K562 (cell line): ENCODE measurements at regions not wholly inside any gene's neighbourhood (a gene's known extent, or its start where the extent isn't known, plus 50 kb on each side); places are given as distances from the start of the nearest gene placed in this dataset.

Experiments used
- ATAC-seq: fragments of 200-7000 bp; cut with Tn5 transposase; 3 replicates; pipeline ENCODE4 v1.9.1; 2020; ENCODE audit warnings: moderate library complexity
- BruUV-seq: library from RNA; stranded (reverse); fragments of 400-500 nt; replicated peaks from 2 replicates; lab custom pipeline; 2021; lab: Mats Ljungman, UMichigan
- CTCF ChIA-PET: fragments of 300-600 bp; formaldehyde crosslinking; extraction: SDS; loops from one replicate; lab custom pipeline; 2021; ENCODE audit warnings: low intra/inter-chr PET ratio; lab: Yijun Ruan, JAX
- POLR2A ChIA-PET: fragments of 300-600, 350-650 bp; sonication (Branson Sonifier 250); formaldehyde crosslinking; extraction: SDS; loops from one replicate; lab custom pipeline; 2021; ENCODE audit warnings: antibody characterized with exemption, inconsistent platforms; lab: Yijun Ruan, JAX
- DNase-seq, 4 experiments: peaks; one replicate each; pipeline versions ENCODE4 v3.0.0 to v3.0.0-alpha.2; 2011 to 2018; ENCODE audit warnings: low spot score in 3 of 4, mixed read lengths in 3 of 4; ENCODE audit errors: extremely low read depth in 1 of 4
- FAIRE-seq: peaks from 2 replicates; lab custom pipeline; 2011; peaks lifted over from hg19 to GRCh38; lab: Jason Lieb, UNC
- H2AFZ ChIP-seq: 2 replicates; pipeline ENCODE4 v1.6.0; 2011; ENCODE audit warnings: low read depth, low read length, control low read depth, inconsistent platforms
- H3K27ac ChIP-seq: fragments of 200-600 bp; 3 replicates; pipeline ENCODE4 v1.8.0; 2011; ENCODE audit warnings: low read depth, mild to moderate bottlenecking, control low read depth, inconsistent platforms, low read length, moderate library complexity, mixed read lengths; ENCODE audit errors: extremely low read depth
- H3K27me3 ChIP-seq, 2 experiments: fragments of 300-600 bp in 1 of 2; 2 replicates in 1 of 2; 3 replicates in 1 of 2; pipeline versions ENCODE4 v1.6.0 to v1.8.0; 2011; ENCODE audit warnings: inconsistent platforms in 2 of 2, low read length in 2 of 2, mild to moderate bottlenecking in 1 of 2, mixed read lengths in 1 of 2, moderate library complexity in 1 of 2; ENCODE audit not compliant: control insufficient read depth in 2 of 2, insufficient read depth in 2 of 2
- H3K36me3 ChIP-seq: fragments of 300-600 bp; 3 replicates; pipeline ENCODE4 v1.8.0; 2011; ENCODE audit warnings: mild to moderate bottlenecking, low read length, inconsistent platforms; ENCODE audit not compliant: control insufficient read depth, insufficient read depth
- H3K4me1 ChIP-seq, 2 experiments: fragments of 200-600 bp in 1 of 2; replicated peaks in 1 of 2; 2 replicates in 1 of 2; 3 replicates in 1 of 2; pipeline versions ENCODE4 v1.5.1 to v1.8.0; 2011; ENCODE audit warnings: inconsistent platforms in 2 of 2, low read length in 2 of 2, mild to moderate bottlenecking in 1 of 2, mixed read lengths in 1 of 2, moderate library complexity in 1 of 2; ENCODE audit not compliant: control insufficient read depth in 2 of 2, insufficient read depth in 2 of 2
- H3K4me2 ChIP-seq: 2 replicates; pipeline ENCODE4 v1.6.1; 2011; ENCODE audit warnings: low read length, control low read depth, inconsistent platforms, mixed read lengths; ENCODE audit not compliant: insufficient read depth
- H3K4me3 ChIP-seq: fragments of 200-600 bp; sonication (generic), shearing (Covaris generic); 2 replicates; pipeline ENCODE4 v1.5.1; 2016; ENCODE audit warnings: control low read depth, inconsistent platforms
- H3K79me2 ChIP-seq: fragments of 200-600 bp; 3 replicates; pipeline ENCODE4 v1.8.0; 2011; ENCODE audit warnings: low read length, inconsistent platforms; ENCODE audit not compliant: control insufficient read depth, insufficient read depth
- H3K9ac ChIP-seq, 2 experiments: 2 replicates each; pipeline versions ENCODE4 v1.6.0 to v1.6.1; 2011; ENCODE audit warnings: low read depth in 2 of 2, low read length in 2 of 2, control low read depth in 1 of 2, inconsistent platforms in 1 of 2, mild to moderate bottlenecking in 1 of 2, mixed read lengths in 1 of 2; ENCODE audit not compliant: insufficient read depth in 1 of 2
- H3K9me1 ChIP-seq: one replicate; pipeline ENCODE4 v1.6.0; 2011; ENCODE audit warnings: inconsistent platforms, mild to moderate bottlenecking, low read length, moderate library complexity; ENCODE audit not compliant: control insufficient read depth, insufficient read depth
- H3K9me3 ChIP-seq: replicated peaks from 2 replicates; pipeline ENCODE4 v1.5.1; 2011; ENCODE audit warnings: low read depth, low read length, inconsistent platforms; ENCODE audit not compliant: control insufficient read depth, insufficient read depth
- H4K20me1 ChIP-seq: replicated peaks from 2 replicates; pipeline ENCODE4 v1.6.1; 2011; ENCODE audit warnings: low read length, inconsistent platforms, mixed read lengths; ENCODE audit not compliant: control insufficient read depth, insufficient read depth
- BCL6 ChIP-seq: fragments of 250-450 bp; sonication (Bioruptor Pico); IDR thresholded peaks from 2 replicates; pipeline ENCODE4 v1.4.0; 2020
- E2F6 ChIP-seq, 2 experiments: IDR thresholded peaks; 2 replicates each; pipeline ENCODE4 v1.6.1; 2011; ENCODE audit warnings: borderline replicate concordance in 1 of 2, control low read depth in 1 of 2, low read depth in 1 of 2, low read length in 1 of 2, mild to moderate bottlenecking in 1 of 2, mixed read lengths in 1 of 2, moderate library complexity in 1 of 2; ENCODE audit not compliant: insufficient read depth in 1 of 2, insufficient read length in 1 of 2, poor library complexity in 1 of 2, severe bottlenecking in 1 of 2; ENCODE audit errors: extremely low read depth in 1 of 2
- EZH2 ChIP-seq: IDR thresholded peaks from 2 replicates; pipeline ENCODE4 v1.6.1; 2012; ENCODE audit warnings: low read depth, mild to moderate bottlenecking, inconsistent platforms, low read length, borderline replicate concordance
- NFIC ChIP-seq: fragments of 450-650 bp; IDR thresholded peaks from 2 replicates; pipeline ENCODE4 v1.6.1; 2017; ENCODE audit warnings: mild to moderate bottlenecking, inconsistent platforms
- SMARCC2 ChIP-seq: fragments of 450-650 bp; IDR thresholded peaks from 2 replicates; pipeline ENCODE4 v1.6.1; 2017; ENCODE audit warnings: antibody characterized with exemption, moderate library complexity, mild to moderate bottlenecking, low read depth
- ZNF212 ChIP-seq: fragments of 450-650 bp; formaldehyde crosslinking; IDR thresholded peaks from 2 replicates; pipeline ENCODE4 v1.4.0; 2020; ENCODE audit warnings: mild to moderate bottlenecking
- ZSCAN32 ChIP-seq: fragments of 450-650 bp; formaldehyde crosslinking; IDR thresholded peaks from 2 replicates; pipeline ENCODE4 v1.4.0; 2020; ENCODE audit warnings: mild to moderate bottlenecking, moderate library complexity
- WGBS: fragments of 100-300 bp; shearing (Covaris generic); methylation state at CpG from one replicate; pipeline ENCODE4 v1.1.6; 2016; ENCODE audit warnings: low coverage, mixed read lengths; ENCODE audit not compliant: insufficient coverage; ENCODE audit errors: missing lambda C conversion rate; 5-methylcytosine and 5-hydroxymethylcytosine counted together
- in situ Hi-C: fragments of 300-500 bp; cut with MboI; formaldehyde crosslinking; loops from 4 replicates; pipeline ENCODE4 v1.15.0; 2018; ENCODE audit warnings: inconsistent platforms, mixed read lengths
- intact Hi-C: fragments of 100-400 bp; cut with micrococcal nuclease; formaldehyde crosslinking; loops from 2 replicates; pipeline ENCODE4 v1.14.2; 2022

- CTCF ChIA-PET = no interaction called here
- Histone ChIP-seq H3K27me3 (no peaks in the 10 kb centered on the region), H3K36me3 (no peaks in the 10 kb centered on the region), H2AFZ (no peak overlapping the region), H3K9me1 (no peaks in the 10 kb centered on the region), H3K4me2 (no peak overlapping the region), H3K79me2 (no peaks in the 10 kb centered on the region), H3K27ac (no peak overlapping the region), H3K4me3 (no peak overlapping the region), H3K9ac (no peak overlapping the region), H4K20me1 (no peaks in the 10 kb centered on the region), H3K9me3 (no peaks in the 10 kb centered on the region), H3K4me1 (no peaks in the 10 kb centered on the region)
- FAIRE-seq = no peak
- no TSS peak for BruUV-seq
- TF ChIP-seq BCL6 (CRISPR knock-in tag) (no peak), ZNF212 (CRISPR knock-in tag) (no peak), EZH2 (no peak), ZSCAN32 (CRISPR knock-in tag) (no peak), SMARCC2 (no peak), NFIC (no peak), E2F6 (IDR thresholded peaks at IDR 0.05; ENCODE audit: borderline replicate concordance in 1 of 2, extremely low read depth in 1 of 2, insufficient read depth in 1 of 2, insufficient read length in 1 of 2, low read depth in 1 of 2, low read length in 1 of 2, poor library complexity in 1 of 2, severe bottlenecking in 1 of 2) (no peak)
- WGBS = 19% methylated on average over 5 of the region's 5 CpGs
- DNase-seq = no peak
- in situ Hi-C loops (no loop called here), intact Hi-C loops (no loop called here)
- no peak for ATAC-seq
- POLR2A ChIA-PET = no interaction called here
Measured at GRCh38 chr2:180778291-180778690, 202.1 kb upstream of the UBE2E3 start.
